MM.1S (cell line): ENCODE measurements at regions not wholly inside any gene's neighbourhood (a gene's known extent, or its start where the extent isn't known, plus 50 kb on each side); places are given as distances from the start of the nearest gene placed in this dataset.

Experiments used
- CTCF ChIP-seq: fragments of 300-600 bp; sonication (generic); IDR thresholded peaks from 2 replicates; pipeline ENCODE4 v1.5.1; 2016; ENCODE audit warnings: antibody characterized with exemption, low read length, mixed read lengths
- EZH2 ChIP-seq: fragments of 300-600 bp; sonication (generic); optimal IDR thresholded peaks from 2 replicates; pipeline ENCODE3; 2017; ENCODE audit warnings: low read depth, mild to moderate bottlenecking, antibody characterized with exemption, low read length, mixed read lengths

DNA sequence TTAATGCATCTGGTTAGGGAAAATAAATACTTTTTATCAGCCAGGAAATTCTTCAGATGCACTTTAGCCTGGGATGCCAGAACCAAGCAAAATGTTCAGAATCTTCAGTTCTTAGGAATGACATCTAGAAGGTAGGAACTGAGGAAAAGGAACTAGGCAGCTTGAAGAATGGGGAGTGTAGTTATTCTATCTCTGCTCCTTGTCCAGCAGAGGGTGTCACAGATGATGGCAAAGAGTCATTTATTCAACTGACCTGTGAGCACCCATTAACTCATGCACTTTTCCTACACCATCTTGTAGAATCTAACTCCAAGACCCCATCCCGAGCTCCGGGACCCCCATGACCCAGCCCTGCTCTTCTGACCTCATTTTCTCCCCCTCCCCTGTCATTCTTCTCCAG is 122.1 kb upstream of the ISX start:
- TF ChIP-seq CTCF (no peak), EZH2 (no peak)
